ENCODE measurements at regions not wholly inside any gene's neighbourhood (a gene's known extent, or its start where the extent isn't known, plus 50 kb on each side); places are given as distances from the start of the nearest gene placed in this dataset.

- TF ChIP-seq ZFPM2 (CRISPR knock-in tag; IDR thresholded peaks at IDR 0.05): no peak
- TF ChIP-seq FOXK1 (CRISPR knock-in tag; IDR thresholded peaks at IDR 0.05; ENCODE audit: borderline replicate concordance): no peak
- TF ChIP-seq HIVEP1 (CRISPR knock-in tag; IDR thresholded peaks at IDR 0.05): no peak
- no peak for TF ChIP-seq TRIM28 (IDR thresholded peaks at IDR 0.05)
- no peak for TF ChIP-seq L3MBTL2 (IDR thresholded peaks at IDR 0.05)
- no peak for TF ChIP-seq ZBTB43 (CRISPR knock-in tag; IDR thresholded peaks at IDR 0.05)
- TF ChIP-seq HLTF (IDR thresholded peaks at IDR 0.05): no peak
- TF ChIP-seq POLR2B (IDR thresholded peaks at IDR 0.05; ENCODE audit: low read depth, partially characterized antibody): no peak
- no peak for TF ChIP-seq ZNF282 (CRISPR knock-in tag; IDR thresholded peaks at IDR 0.05)
- no peak for TF ChIP-seq TSC22D4 (tag; IDR thresholded peaks at IDR 0.05)
- no peaks in the 10 kb centered on the region for H3K27me3 ChIP-seq (ENCODE audit: control insufficient read depth in 2 of 2, insufficient read depth in 2 of 2, low read length in 2 of 2)
- DNase-seq (ENCODE audit: extremely low read depth in 1 of 4, low spot score in 3 of 4) (no peak), FAIRE-seq (no peak), ATAC-seq (no peak)
- H4K20me1 ChIP-seq (replicated peaks; ENCODE audit: control insufficient read depth, insufficient read depth, low read length): no peaks in the 10 kb centered on the region
- H2AFZ ChIP-seq (ENCODE audit: low read depth, low read length): no peak overlapping the region
- intact Hi-C loops (cut with micrococcal nuclease): no loop called here
- H3K27ac ChIP-seq (ENCODE audit: extremely low read depth, low read depth, low read length): no peak overlapping the region
- no peak overlapping the region for H3K9ac ChIP-seq (ENCODE audit: insufficient read depth in 1 of 2, low read depth in 2 of 2, low read length in 2 of 2)
- H3K79me2 ChIP-seq (ENCODE audit: control insufficient read depth, insufficient read depth, low read length): no peaks in the 10 kb centered on the region
- POLR2A ChIA-PET: no interaction called here
- no peaks in the 10 kb centered on the region for H3K4me1 ChIP-seq (replicated peaks in 1 of 2; ENCODE audit: control insufficient read depth in 2 of 2, insufficient read depth in 2 of 2, low read length in 2 of 2)
- H3K9me1 ChIP-seq (ENCODE audit: control insufficient read depth, insufficient read depth, low read length): no peaks in the 10 kb centered on the region
- no peaks in the 10 kb centered on the region for H3K36me3 ChIP-seq (ENCODE audit: control insufficient read depth, insufficient read depth, low read length)
- CTCF ChIA-PET (ENCODE audit: low intra/inter-chr PET ratio): no interaction called here
- no peaks in the 10 kb centered on the region for H3K9me3 ChIP-seq (replicated peaks; ENCODE audit: control insufficient read depth, insufficient read depth, low read depth, low read length)
- no peak overlapping the region for H3K4me3 ChIP-seq
- 3% methylated on average over 4 of the region's 4 CpGs for WGBS (ENCODE audit: insufficient coverage, low coverage, missing lambda C conversion rate)
- in situ Hi-C loops (cut with MboI): no loop called here
- BruUV-seq (replicated peaks): no TSS peak
- no peak overlapping the region for H3K4me2 ChIP-seq (ENCODE audit: insufficient read depth, low read length)
Measured at GRCh38 chr11:122173587-122173986, 57.6 kb upstream of the BLID start.

Data from K562 (cell line).